Chondrocyte (in vitro differentiated cells): ENCODE measurements at regions not wholly inside any gene's neighbourhood (a gene's known extent, or its start where the extent isn't known, plus 50 kb on each side); places are given as distances from the start of the nearest gene placed in this dataset.

ENCODE experiments used
- DNase-seq: peaks from one replicate; pipeline ENCODE4 v3.0.0; 2021; ENCODE audit warnings: mixed read lengths, low spot score
- H3K27ac Mint-ChIP-seq: one replicate; pipeline ENCODE4 v1.8.0; 2021; ENCODE audit warnings: mild to moderate bottlenecking, moderate library complexity, mixed read lengths; ENCODE audit not compliant: unreplicated experiment
- H3K27me3 Mint-ChIP-seq: 2 replicates; pipeline ENCODE4 v1.8.0; 2021; ENCODE audit warnings: low read depth, mixed read lengths
- H3K36me3 Mint-ChIP-seq: 2 replicates; pipeline ENCODE4 v1.8.0; 2021; ENCODE audit warnings: low read depth, mixed read lengths
- H3K4me1 Mint-ChIP-seq: 2 replicates; pipeline ENCODE4 v1.8.0; 2021; ENCODE audit warnings: low read depth, mild to moderate bottlenecking, mixed read lengths
- H3K4me3 Mint-ChIP-seq: one replicate; pipeline ENCODE4 v1.8.0; 2021; ENCODE audit warnings: mild to moderate bottlenecking, moderate library complexity, mixed read lengths; ENCODE audit not compliant: unreplicated experiment
- H3K9me3 Mint-ChIP-seq: 2 replicates; pipeline ENCODE4 v1.8.0; 2021; ENCODE audit warnings: low read depth, mixed read lengths
- TF ChIP-seq, protein P1 (sequence below): fragments of 200-600 bp; sonication (generic); IDR thresholded peaks from 2 replicates; pipeline ENCODE4 v1.5.0; 2021; ENCODE audit warnings: antibody characterized with exemption, mild to moderate bottlenecking, moderate library complexity

DNA sequence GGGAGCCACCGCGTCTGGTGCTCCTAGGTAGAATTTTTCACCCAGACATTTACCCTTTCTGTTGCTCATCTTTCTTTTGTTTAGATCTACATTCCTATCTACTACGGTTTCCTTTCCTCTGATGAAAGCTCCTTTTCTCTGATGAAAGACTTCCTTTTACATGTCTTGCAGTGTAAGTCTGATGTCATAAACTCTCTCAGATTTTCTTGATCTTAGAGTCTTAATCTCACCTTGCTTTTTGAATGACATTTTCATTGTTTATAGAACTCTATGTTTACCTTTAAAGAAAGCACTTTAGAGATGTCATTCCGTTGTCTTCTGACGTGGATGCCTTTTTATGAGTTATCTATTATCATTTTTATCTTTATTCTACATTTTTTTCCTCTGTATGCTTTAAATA is 171.8 kb upstream of the MTPN start:
- Mint-ChIP-seq H3K4me3 (no peak overlapping the region), H3K9me3 (no peaks in the 10 kb centered on the region), H3K4me1 (no peaks in the 10 kb centered on the region), H3K36me3 (no peaks in the 10 kb centered on the region), H3K27me3 (peaks cover 4% of the 10 kb centered on the region), H3K27ac (no peak overlapping the region)
- TF ChIP-seq, protein P1, sequence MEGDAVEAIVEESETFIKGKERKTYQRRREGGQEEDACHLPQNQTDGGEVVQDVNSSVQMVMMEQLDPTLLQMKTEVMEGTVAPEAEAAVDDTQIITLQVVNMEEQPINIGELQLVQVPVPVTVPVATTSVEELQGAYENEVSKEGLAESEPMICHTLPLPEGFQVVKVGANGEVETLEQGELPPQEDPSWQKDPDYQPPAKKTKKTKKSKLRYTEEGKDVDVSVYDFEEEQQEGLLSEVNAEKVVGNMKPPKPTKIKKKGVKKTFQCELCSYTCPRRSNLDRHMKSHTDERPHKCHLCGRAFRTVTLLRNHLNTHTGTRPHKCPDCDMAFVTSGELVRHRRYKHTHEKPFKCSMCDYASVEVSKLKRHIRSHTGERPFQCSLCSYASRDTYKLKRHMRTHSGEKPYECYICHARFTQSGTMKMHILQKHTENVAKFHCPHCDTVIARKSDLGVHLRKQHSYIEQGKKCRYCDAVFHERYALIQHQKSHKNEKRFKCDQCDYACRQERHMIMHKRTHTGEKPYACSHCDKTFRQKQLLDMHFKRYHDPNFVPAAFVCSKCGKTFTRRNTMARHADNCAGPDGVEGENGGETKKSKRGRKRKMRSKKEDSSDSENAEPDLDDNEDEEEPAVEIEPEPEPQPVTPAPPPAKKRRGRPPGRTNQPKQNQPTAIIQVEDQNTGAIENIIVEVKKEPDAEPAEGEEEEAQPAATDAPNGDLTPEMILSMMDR, result no peak
- DNase-seq, result no peak

DNA sequence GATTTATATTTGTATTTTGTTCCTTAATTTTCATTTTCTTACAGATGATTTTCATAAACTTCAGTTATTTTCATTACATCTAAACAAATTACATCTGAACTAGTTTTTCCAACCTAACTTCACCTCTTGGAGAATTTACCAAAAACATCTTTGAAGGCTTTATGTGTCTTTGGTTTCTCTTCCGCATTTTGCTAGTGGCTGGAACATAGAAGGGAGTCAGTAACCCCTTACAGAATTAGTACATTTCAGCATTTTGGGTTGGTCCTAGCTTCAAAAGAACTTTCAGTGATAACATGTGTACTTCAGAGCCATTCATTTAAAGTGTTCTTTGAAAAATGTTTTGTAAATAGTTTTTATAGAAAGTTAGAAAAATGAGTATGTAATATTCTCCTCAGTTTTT is 169.8 kb upstream of the MTPN start:
- Mint-ChIP-seq H3K9me3 (no peaks in the 10 kb centered on the region), H3K4me1 (no peaks in the 10 kb centered on the region), H3K27me3 (peaks cover 4% of the 10 kb centered on the region), H3K4me3 (no peak overlapping the region), H3K27ac (no peak overlapping the region), H3K36me3 (no peaks in the 10 kb centered on the region)
- TF ChIP-seq, protein P1, result no peak
- DNase-seq, result no peak

DNA sequence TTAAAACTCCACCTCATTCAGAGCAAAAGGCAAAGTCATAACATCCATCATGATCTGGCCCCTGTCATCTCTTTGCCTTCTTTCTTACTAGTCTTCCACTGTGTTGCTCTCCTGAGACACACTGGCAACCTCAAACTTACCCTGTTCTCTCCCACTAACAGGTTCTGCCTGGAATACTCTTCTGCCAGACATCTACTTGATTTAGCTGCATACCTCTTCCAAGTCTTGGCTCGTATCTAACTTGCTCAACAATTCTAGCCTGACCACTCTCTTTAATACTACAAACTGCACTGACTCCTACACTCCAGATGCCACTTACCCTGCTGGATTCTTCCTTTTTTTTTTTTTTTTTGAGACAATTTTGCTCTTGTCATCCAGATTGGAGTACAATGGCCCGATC is 167.0 kb upstream of the MTPN start:
- peaks cover 7% of the 10 kb centered on the region for H3K27me3 Mint-ChIP-seq
- H3K4me3 Mint-ChIP-seq, result no peak overlapping the region
- H3K36me3 Mint-ChIP-seq, result no peaks in the 10 kb centered on the region
- no peak for DNase-seq
- H3K27ac Mint-ChIP-seq, result no peak overlapping the region
- no peaks in the 10 kb centered on the region for H3K9me3 Mint-ChIP-seq
- TF ChIP-seq, protein P1, result no peak
- no peaks in the 10 kb centered on the region for H3K4me1 Mint-ChIP-seq

DNA sequence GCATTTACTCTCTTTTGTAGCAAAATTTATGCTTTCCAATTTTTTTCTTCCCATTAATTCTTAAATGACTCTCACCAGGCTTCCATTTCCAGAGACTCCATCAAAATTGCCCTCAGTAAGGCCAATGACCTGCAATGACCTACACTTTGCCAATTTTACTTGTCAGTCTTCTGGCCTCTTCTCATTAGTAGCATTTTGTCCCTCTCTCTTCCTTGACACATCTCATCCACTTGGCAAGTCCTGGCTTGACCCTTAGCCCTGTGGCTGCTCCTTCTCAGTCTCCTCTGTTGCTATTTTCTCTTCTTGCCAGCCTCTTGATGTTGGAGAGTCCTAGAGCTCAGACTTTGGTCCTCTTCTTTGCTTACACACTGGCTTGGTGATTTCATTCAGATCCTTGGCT is 166.1 kb upstream of the MTPN start:
- Mint-ChIP-seq H3K27ac (no peak overlapping the region), H3K36me3 (no peaks in the 10 kb centered on the region), H3K4me3 (no peak overlapping the region), H3K27me3 (peaks cover 7% of the 10 kb centered on the region), H3K4me1 (no peaks in the 10 kb centered on the region), H3K9me3 (no peaks in the 10 kb centered on the region)
- no peak for DNase-seq
- TF ChIP-seq, protein P1, result no peak

DNA sequence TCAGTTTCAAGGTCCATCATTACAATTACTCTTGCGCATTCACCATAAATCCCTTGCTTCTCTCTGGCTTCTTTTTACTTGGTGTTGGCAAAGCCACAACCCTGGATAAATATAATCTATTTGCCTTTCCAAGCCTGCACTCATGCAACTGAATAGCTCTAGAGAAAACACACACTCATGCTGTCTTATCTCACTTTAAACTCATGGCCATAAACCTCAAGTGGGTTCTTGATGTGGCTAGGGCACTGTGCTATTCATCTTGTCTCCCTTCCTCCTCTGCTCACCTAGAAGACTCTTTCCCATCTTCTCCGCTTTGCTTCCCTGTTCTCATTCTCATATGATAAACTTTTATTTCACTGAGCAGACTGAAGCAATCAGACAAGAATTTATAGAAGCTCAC is 165.4 kb upstream of the MTPN start:
- Mint-ChIP-seq H3K27ac (no peak overlapping the region), H3K27me3 (peaks cover 5% of the 10 kb centered on the region), H3K4me3 (no peak overlapping the region), H3K36me3 (no peaks in the 10 kb centered on the region), H3K9me3 (no peaks in the 10 kb centered on the region), H3K4me1 (no peaks in the 10 kb centered on the region)
- DNase-seq, result no peak
- TF ChIP-seq, protein P1, result no peak
